ENCODE measurements at regions not wholly inside any gene's neighbourhood (a gene's known extent, or its start where the extent isn't known, plus 50 kb on each side); places are given as distances from the start of the nearest gene placed in this dataset.

GRCh38 chr5:5572010-5572865, 149.8 kb downstream of the ICE1 start:
- peak overlapping the region; percentile 84 to 92 (median 90) for H3K27ac ChIP-seq (replicated peaks in 1 of 4)
- H3K4me1 ChIP-seq = peaks cover 5 to 33% (median 28%) of the 10 kb centered on the region in 4 donors
- no peaks in the 10 kb centered on the region for H3K27me3 ChIP-seq
- H3K4me3 ChIP-seq = peak overlapping the region; percentile 26 to 38 (median 32)
- intact Hi-C loops (cut with DNase I) = loop anchor here (5.0 kb wide), 1 partner anchor 65 kb away; no protein-coding TSS in a partner anchor
- TF ChIP-seq POLR2A (IDR thresholded peaks at IDR 0.05; ENCODE audit: low read depth) = no peak
- peak; percentile 11 to 43 for TF ChIP-seq POLR2AphosphoS5 (IDR thresholded peaks at IDR 0.05)
- TF ChIP-seq, protein P1, sequence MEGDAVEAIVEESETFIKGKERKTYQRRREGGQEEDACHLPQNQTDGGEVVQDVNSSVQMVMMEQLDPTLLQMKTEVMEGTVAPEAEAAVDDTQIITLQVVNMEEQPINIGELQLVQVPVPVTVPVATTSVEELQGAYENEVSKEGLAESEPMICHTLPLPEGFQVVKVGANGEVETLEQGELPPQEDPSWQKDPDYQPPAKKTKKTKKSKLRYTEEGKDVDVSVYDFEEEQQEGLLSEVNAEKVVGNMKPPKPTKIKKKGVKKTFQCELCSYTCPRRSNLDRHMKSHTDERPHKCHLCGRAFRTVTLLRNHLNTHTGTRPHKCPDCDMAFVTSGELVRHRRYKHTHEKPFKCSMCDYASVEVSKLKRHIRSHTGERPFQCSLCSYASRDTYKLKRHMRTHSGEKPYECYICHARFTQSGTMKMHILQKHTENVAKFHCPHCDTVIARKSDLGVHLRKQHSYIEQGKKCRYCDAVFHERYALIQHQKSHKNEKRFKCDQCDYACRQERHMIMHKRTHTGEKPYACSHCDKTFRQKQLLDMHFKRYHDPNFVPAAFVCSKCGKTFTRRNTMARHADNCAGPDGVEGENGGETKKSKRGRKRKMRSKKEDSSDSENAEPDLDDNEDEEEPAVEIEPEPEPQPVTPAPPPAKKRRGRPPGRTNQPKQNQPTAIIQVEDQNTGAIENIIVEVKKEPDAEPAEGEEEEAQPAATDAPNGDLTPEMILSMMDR (IDR thresholded peaks at IDR 0.05) = no peak
- TF ChIP-seq EP300 (IDR thresholded peaks at IDR 0.05) = no peak
- peak; percentile 91 for DNase-seq (ENCODE audit: extremely low spot score)
- no peaks in the 10 kb centered on the region for H3K36me3 ChIP-seq
- WGBS = 29% methylated on average over 28 of the region's 29 CpGs
- no peaks in the 10 kb centered on the region for H3K9me3 ChIP-seq

- intact Hi-C loops (cut with DNase I) = loop anchor here (5.0 kb wide), 1 partner anchor 67 kb away; no protein-coding TSS in a partner anchor
- Histone ChIP-seq H3K9me3 (no peaks in the 10 kb centered on the region), H3K36me3 (no peaks in the 10 kb centered on the region), H3K4me1 (peaks cover 5 to 33% (median 28%) of the 10 kb centered on the region in 4 donors), H3K27ac (replicated peaks in 1 of 4) (peak overlapping the region in 1 of 4 donors; percentile 92), H3K4me3 (no peak overlapping the region), H3K27me3 (no peaks in the 10 kb centered on the region)
- 96% methylated on average over 7 of the region's 8 CpGs for WGBS
- TF ChIP-seq POLR2AphosphoS5 (IDR thresholded peaks at IDR 0.05) = no peak
- no peak for TF ChIP-seq EP300 (IDR thresholded peaks at IDR 0.05)
- TF ChIP-seq POLR2A (IDR thresholded peaks at IDR 0.05; ENCODE audit: low read depth) = no peak
- TF ChIP-seq, protein P1 (IDR thresholded peaks at IDR 0.05) = no peak
- no peak for DNase-seq (ENCODE audit: extremely low spot score)
Observed at GRCh38 chr5:5570646-5571045, 148.2 kb downstream of the ICE1 start.

DNA sequence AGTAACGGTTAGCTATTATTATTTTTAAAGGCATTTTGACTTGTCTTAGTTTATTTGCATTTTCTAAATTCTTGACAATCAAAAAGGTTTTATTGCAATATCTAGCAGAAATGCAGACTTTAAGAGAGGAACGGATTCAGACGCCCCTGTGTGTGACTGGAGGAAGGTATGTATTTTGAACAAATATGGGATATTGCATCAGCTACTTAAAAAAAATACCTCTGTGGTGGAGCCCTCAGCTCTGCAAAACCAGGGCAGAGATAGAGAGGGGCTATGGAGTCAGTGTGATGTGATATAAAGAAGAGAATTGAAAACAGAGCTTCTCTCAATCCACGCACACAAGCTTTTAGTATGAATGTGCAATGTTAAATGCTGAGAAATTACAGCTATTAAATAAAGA, 142.4 kb downstream of the ICE1 start:
- WGBS = 89% methylated on average over 4 of the region's 4 CpGs
- H3K4me3 ChIP-seq = no peak overlapping the region
- no peak for DNase-seq (ENCODE audit: extremely low spot score)
- H3K36me3 ChIP-seq = no peaks in the 10 kb centered on the region
- H3K27ac ChIP-seq (replicated peaks in 1 of 4) = no peak overlapping the region
- H3K4me1 ChIP-seq = peaks cover 0 to 5% (median 2%) of the 10 kb centered on the region in 4 donors
- H3K27me3 ChIP-seq = no peaks in the 10 kb centered on the region
- H3K9me3 ChIP-seq = no peaks in the 10 kb centered on the region
- no peak for TF ChIP-seq EP300 (IDR thresholded peaks at IDR 0.05)
- no peak for TF ChIP-seq POLR2AphosphoS5 (IDR thresholded peaks at IDR 0.05)
- TF ChIP-seq, protein P1 (IDR thresholded peaks at IDR 0.05) = no peak
- intact Hi-C loops (cut with DNase I) = no loop called here

DNA sequence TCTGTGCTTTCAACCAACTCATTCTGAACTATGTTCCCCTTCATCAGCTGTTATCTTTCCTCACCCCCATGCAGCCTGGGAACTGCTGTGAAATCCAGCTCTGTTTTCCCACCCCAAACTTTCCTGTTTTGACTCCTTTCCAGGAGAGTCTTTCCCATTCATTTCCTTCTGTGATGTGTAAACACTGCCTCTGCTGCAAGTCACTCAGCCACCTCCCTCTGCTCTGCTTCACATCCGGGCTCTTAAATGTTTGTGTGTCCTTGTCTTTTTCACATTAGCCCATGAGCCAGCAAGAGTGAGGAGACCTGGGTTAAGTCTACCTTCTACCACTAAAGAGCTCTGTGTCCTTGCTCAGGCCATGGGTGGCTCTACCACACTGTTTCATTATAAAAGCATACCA, 137.5 kb downstream of the ICE1 start:
- TF ChIP-seq POLR2AphosphoS5 (IDR thresholded peaks at IDR 0.05) (no peak), EP300 (IDR thresholded peaks at IDR 0.05) (no peak), POLR2A (IDR thresholded peaks at IDR 0.05; ENCODE audit: low read depth) (no peak)
- TF ChIP-seq, protein P1 (IDR thresholded peaks at IDR 0.05) = no peak
- no peaks in the 10 kb centered on the region for H3K9me3 ChIP-seq
- H3K36me3 ChIP-seq = no peaks in the 10 kb centered on the region
- no peak overlapping the region for H3K4me3 ChIP-seq
- no peak for DNase-seq (ENCODE audit: extremely low spot score)
- H3K27me3 ChIP-seq = no peaks in the 10 kb centered on the region
- no peak overlapping the region for H3K27ac ChIP-seq (replicated peaks in 1 of 4)
- H3K4me1 ChIP-seq = peaks cover 0 to 8% (median 4%) of the 10 kb centered on the region in 4 donors
- WGBS = 0% methylated on average over 1 of the region's 1 CpG
- intact Hi-C loops (cut with DNase I) = no loop called here
